OCI-LY3 (cell line): ENCODE measurements at regions not wholly inside any gene's neighbourhood (a gene's known extent, or its start where the extent isn't known, plus 50 kb on each side); places are given as distances from the start of the nearest gene placed in this dataset.
A peak's percentile ranks its signal among the peaks of the same experiment; 100 is the strongest.

ENCODE experiments used
- H2AFZ ChIP-seq: fragments of 200-600, 300-600 bp; shearing (Covaris generic); 2 replicates; pipeline ENCODE4 v1.6.0; 2014; ENCODE audit warnings: antibody characterized with exemption, low read depth, low read length
- H3K27ac ChIP-seq: fragments of 200-600, 300-600 bp; sonication (generic); 2 replicates; pipeline ENCODE4 v1.5.1; 2014; ENCODE audit warnings: mild to moderate bottlenecking, low read length, moderate library complexity, mixed read lengths
- H3K27me3 ChIP-seq: fragments of 200-600, 300-600 bp; sonication (generic); 2 replicates; pipeline ENCODE4 v1.6.1; 2014; ENCODE audit warnings: low read depth, low read length, mixed read lengths
- H3K36me3 ChIP-seq: fragments of 200-600, 300-600 bp; sonication (generic); replicated peaks from 2 replicates; pipeline ENCODE3; 2014; ENCODE audit warnings: low read depth, low read length, mixed read lengths
- H3K4me1 ChIP-seq: fragments of 300-600, 200-600 bp; sonication (generic); 2 replicates; pipeline ENCODE4 v1.6.1; 2014; ENCODE audit warnings: low read length, mixed read lengths
- H3K4me2 ChIP-seq: fragments of 200-600, 300-600 bp; sonication (generic); 2 replicates; pipeline ENCODE4 v1.6.1; 2014; ENCODE audit warnings: low read length, mixed read lengths
- H3K4me3 ChIP-seq: fragments of 300-600, 200-600 bp; sonication (generic); 2 replicates; pipeline ENCODE4 v1.5.1; 2014; ENCODE audit warnings: antibody characterized with exemption, mild to moderate bottlenecking, low read length, moderate library complexity
- H3K79me2 ChIP-seq: fragments of 300-600, 200-600 bp; shearing (Covaris generic); 2 replicates; pipeline ENCODE4 v1.6.1; 2014; ENCODE audit warnings: mild to moderate bottlenecking, low read length, mixed read lengths
- H3K9ac ChIP-seq: fragments of 300-600, 200-600 bp; shearing (Covaris generic); 2 replicates; pipeline ENCODE4 v1.6.0; 2014; ENCODE audit warnings: mild to moderate bottlenecking, low read length, moderate library complexity
- H3K9me3 ChIP-seq: fragments of 200-600, 300-600 bp; shearing (Covaris generic); 2 replicates; pipeline ENCODE4 v1.6.1; 2014; ENCODE audit warnings: low read length, mixed read lengths; ENCODE audit not compliant: insufficient read depth
- H4K20me1 ChIP-seq: fragments of 200-600, 300-600 bp; sonication (generic); 2 replicates; pipeline ENCODE4 v1.6.1; 2016; ENCODE audit warnings: low read length, mixed read lengths; ENCODE audit not compliant: insufficient read depth
- EZH2phosphoT487 ChIP-seq: fragments of 200-600 bp; shearing (Covaris generic); IDR thresholded peaks from 2 replicates; pipeline ENCODE4 v1.6.1; 2018; ENCODE audit warnings: antibody characterized with exemption, mixed run types, low read depth
- TF ChIP-seq, protein P1 (sequence below): fragments of 200-600, 300-600 bp; sonication (generic); IDR thresholded peaks from 2 replicates; pipeline ENCODE4 v1.5.1; 2014; ENCODE audit warnings: antibody characterized with exemption, low read length, low read depth

DNA sequence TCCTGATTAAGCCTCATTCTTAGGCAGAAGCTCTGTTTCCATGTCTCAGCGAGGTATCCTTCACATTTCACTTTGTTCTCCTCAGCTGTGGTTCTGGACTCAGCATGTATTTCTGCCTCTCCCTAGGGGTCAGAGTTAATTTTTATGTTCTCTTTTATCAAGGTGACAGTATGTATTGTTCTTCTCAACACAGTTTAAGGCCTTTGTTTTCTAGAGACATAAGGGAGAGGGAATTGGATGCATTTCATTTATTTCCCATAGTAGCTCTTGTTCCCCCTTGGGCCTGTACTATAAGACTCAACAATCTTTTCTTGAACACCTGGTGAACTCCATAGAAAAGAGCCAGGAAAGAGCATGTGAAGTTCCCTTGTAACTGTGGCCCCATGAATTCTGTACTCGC lies 214.3 kb downstream of the ZWINT start:
- Histone ChIP-seq H3K4me1 (peaks cover 18% of the 10 kb centered on the region), H3K9ac (no peak overlapping the region), H3K36me3 (no peaks in the 10 kb centered on the region), H3K4me3 (no peak overlapping the region), H3K79me2 (no peaks in the 10 kb centered on the region), H3K9me3 (no peaks in the 10 kb centered on the region), H2AFZ (no peak overlapping the region), H3K4me2 (no peak overlapping the region), H3K27me3 (no peaks in the 10 kb centered on the region), H4K20me1 (no peaks in the 10 kb centered on the region), H3K27ac (no peak overlapping the region)
- TF ChIP-seq, protein P1, sequence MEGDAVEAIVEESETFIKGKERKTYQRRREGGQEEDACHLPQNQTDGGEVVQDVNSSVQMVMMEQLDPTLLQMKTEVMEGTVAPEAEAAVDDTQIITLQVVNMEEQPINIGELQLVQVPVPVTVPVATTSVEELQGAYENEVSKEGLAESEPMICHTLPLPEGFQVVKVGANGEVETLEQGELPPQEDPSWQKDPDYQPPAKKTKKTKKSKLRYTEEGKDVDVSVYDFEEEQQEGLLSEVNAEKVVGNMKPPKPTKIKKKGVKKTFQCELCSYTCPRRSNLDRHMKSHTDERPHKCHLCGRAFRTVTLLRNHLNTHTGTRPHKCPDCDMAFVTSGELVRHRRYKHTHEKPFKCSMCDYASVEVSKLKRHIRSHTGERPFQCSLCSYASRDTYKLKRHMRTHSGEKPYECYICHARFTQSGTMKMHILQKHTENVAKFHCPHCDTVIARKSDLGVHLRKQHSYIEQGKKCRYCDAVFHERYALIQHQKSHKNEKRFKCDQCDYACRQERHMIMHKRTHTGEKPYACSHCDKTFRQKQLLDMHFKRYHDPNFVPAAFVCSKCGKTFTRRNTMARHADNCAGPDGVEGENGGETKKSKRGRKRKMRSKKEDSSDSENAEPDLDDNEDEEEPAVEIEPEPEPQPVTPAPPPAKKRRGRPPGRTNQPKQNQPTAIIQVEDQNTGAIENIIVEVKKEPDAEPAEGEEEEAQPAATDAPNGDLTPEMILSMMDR: no peak
- no peak for TF ChIP-seq EZH2phosphoT487

DNA sequence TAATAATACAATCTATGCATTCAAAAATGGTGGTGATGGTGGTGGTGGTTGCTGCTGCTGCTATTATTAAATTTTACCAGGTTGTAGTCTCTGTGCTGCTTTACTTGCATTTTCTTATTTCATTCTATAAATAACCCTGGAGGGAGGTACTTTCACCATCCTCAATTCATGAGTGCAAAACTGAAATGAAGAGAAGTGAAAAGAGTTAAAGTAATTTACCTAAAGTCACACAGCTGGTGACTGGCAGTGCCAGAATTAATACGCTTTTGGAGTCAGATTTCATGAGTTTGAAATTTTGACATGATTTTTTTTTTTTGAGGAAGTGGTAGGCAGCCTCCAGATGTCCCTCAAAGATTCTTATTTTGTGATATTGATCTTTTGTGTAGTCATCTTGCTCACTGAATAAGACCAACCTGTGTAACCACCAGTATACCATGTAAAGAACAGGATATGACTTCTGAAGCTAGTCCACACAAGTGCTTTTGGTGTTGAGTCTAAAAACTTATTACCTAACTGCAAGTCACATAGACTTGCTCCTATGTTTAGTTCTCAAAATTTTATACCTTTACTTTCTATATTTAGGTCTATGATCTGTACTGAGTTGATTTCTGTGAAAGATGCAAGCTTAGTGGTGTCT lies 218.8 kb downstream of the ZWINT start:
- Histone ChIP-seq H3K4me2 (peak overlapping the region; percentile 54), H3K9me3 (no peaks in the 10 kb centered on the region), H3K4me1 (peaks cover 24% of the 10 kb centered on the region), H4K20me1 (no peaks in the 10 kb centered on the region), H3K36me3 (no peaks in the 10 kb centered on the region), H3K27me3 (no peaks in the 10 kb centered on the region), H3K4me3 (peak overlapping the region; percentile 25), H3K9ac (peak overlapping the region; percentile 46), H2AFZ (peak overlapping the region; percentile 58), H3K79me2 (no peaks in the 10 kb centered on the region), H3K27ac (peak overlapping the region; percentile 96)
- TF ChIP-seq EZH2phosphoT487: no peak
- TF ChIP-seq, protein P1: no peak

DNA sequence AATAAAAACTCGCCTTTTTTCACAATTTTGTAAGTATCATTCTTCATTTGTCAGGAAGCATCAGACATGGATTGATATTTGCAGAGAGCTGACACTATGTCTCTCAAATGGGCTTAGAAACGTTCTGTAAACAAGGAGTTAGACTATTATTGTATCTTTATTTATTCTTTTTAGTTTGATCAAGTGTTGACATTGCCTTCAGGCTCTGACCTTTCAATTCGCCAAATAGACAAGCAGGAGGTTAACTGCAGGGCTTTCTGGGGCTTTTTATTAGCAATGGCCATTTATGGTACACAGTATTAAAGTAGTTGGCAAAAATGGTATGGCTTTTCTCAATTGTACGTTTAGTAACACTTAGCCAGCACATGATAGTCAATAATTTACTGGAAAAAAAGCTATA lies 221.7 kb downstream of the ZWINT start:
- Histone ChIP-seq H3K9ac (no peak overlapping the region), H4K20me1 (no peaks in the 10 kb centered on the region), H3K9me3 (no peaks in the 10 kb centered on the region), H3K4me2 (no peak overlapping the region), H3K27me3 (no peaks in the 10 kb centered on the region), H3K27ac (no peak overlapping the region), H3K4me3 (no peak overlapping the region), H3K4me1 (peaks cover 24% of the 10 kb centered on the region), H3K36me3 (no peaks in the 10 kb centered on the region), H2AFZ (0 out of 2 replicates have a peak overlapping the region, but pooled peaks have one; percentile 39), H3K79me2 (no peaks in the 10 kb centered on the region)
- TF ChIP-seq EZH2phosphoT487: no peak
- TF ChIP-seq, protein P1: no peak

DNA sequence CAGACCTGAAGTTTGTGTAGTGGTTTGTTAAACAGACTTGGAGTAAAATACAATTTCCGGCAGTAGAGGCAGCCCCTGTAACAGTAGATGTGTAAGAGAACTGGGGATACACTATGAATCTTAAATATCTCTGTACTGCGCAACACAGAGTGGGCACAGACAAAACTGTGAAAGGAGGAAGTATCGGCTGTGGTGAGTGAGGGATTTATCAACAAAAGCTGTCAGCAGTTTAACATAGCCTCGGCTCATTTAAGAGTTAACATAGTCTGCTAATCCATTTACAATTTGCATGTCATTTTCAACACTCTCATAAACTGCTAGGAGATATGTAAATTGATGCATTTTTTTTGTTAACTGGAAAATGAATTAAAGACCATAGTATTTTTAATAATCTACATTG lies 225.2 kb downstream of the ZWINT start:
- Histone ChIP-seq H3K4me2 (no peak overlapping the region), H3K9me3 (no peaks in the 10 kb centered on the region), H3K27ac (no peak overlapping the region), H3K4me1 (no peaks in the 10 kb centered on the region), H3K9ac (no peak overlapping the region), H3K36me3 (no peaks in the 10 kb centered on the region), H3K79me2 (no peaks in the 10 kb centered on the region), H3K27me3 (no peaks in the 10 kb centered on the region), H4K20me1 (no peaks in the 10 kb centered on the region), H2AFZ (no peak overlapping the region), H3K4me3 (no peak overlapping the region)
- TF ChIP-seq EZH2phosphoT487: no peak
- TF ChIP-seq, protein P1: no peak
